Skeletal muscle tissue (tissue), 3 donors: ENCODE measurements at regions not wholly inside any gene's neighbourhood (a gene's known extent, or its start where the extent isn't known, plus 50 kb on each side); places are given as distances from the start of the nearest gene placed in this dataset.

Experiments
- H3K27ac ChIP-seq: one replicate; pipeline ENCODE4 v1.7.0; 2013; ENCODE audit warnings: mild to moderate bottlenecking, low read depth, low read length, inconsistent platforms
- H3K27me3 ChIP-seq, 3 donors: one replicate each; pipeline ENCODE4 v1.7.0; 2013; ENCODE audit warnings: low read length in 3 of 3; ENCODE audit not compliant: control insufficient read depth in 3 of 3, insufficient read depth in 3 of 3
- H3K36me3 ChIP-seq, 3 donors: one replicate each; pipeline ENCODE4 v1.7.0; 2013; ENCODE audit warnings: low read length in 3 of 3; ENCODE audit not compliant: control insufficient read depth in 3 of 3, insufficient read depth in 3 of 3
- H3K4me1 ChIP-seq, 3 donors: one replicate each; pipeline ENCODE4 v1.7.0; 2013; ENCODE audit warnings: low read length in 3 of 3, mild to moderate bottlenecking in 3 of 3; ENCODE audit not compliant: control insufficient read depth in 3 of 3, insufficient read depth in 3 of 3
- H3K4me3 ChIP-seq, 3 donors: one replicate each; pipeline ENCODE4 v1.7.0; 2013; ENCODE audit warnings: low read length in 3 of 3
- H3K9ac ChIP-seq, 3 donors: one replicate each; pipeline ENCODE4 v1.7.0; 2013; ENCODE audit warnings: low read length in 3 of 3, mild to moderate bottlenecking in 3 of 3, moderate library complexity in 2 of 3, low read depth in 1 of 3
- H3K9me3 ChIP-seq, 3 donors: one replicate each; pipeline ENCODE4 v1.7.0; 2013; ENCODE audit warnings: low read length in 3 of 3; ENCODE audit not compliant: control insufficient read depth in 3 of 3
- donor health status: Osteomylitis.

DNA sequence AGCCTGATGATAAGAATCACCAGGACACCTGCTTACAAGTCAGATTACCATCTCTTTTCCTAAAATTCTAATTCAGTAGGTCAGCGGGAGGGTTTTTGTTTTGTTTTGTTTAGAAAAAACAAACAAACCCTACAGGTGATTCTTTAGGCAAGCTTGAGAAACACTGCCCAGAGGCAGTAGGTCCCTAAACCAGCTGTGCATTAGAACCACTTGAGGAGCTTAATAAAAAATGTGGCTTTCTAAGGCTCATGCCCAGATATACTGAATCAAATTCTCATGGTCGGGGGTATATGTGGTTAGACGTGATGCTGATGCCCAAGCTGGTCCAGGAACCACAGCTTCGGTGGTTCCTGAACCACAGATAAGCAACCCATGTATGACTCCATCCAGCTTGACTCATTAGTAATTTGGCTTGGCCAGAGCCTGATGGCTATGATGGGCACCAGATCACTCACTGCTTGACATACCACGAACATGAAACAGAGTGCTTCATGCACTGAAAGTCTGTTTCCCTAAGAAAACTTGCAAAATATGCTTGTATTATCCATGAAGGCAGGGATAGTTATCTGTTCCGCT, 338.1 kb upstream of the F9 start:
- Histone ChIP-seq H3K9ac (no peak overlapping the region), H3K4me3 (no peak overlapping the region), H3K27me3 (no peaks in the 10 kb centered on the region), H3K36me3 (no peaks in the 10 kb centered on the region), H3K9me3 (no peaks in the 10 kb centered on the region), H3K27ac (no peak overlapping the region), H3K4me1 (peaks cover 0 to 10% (median 5%) of the 10 kb centered on the region in 3 donors)

DNA sequence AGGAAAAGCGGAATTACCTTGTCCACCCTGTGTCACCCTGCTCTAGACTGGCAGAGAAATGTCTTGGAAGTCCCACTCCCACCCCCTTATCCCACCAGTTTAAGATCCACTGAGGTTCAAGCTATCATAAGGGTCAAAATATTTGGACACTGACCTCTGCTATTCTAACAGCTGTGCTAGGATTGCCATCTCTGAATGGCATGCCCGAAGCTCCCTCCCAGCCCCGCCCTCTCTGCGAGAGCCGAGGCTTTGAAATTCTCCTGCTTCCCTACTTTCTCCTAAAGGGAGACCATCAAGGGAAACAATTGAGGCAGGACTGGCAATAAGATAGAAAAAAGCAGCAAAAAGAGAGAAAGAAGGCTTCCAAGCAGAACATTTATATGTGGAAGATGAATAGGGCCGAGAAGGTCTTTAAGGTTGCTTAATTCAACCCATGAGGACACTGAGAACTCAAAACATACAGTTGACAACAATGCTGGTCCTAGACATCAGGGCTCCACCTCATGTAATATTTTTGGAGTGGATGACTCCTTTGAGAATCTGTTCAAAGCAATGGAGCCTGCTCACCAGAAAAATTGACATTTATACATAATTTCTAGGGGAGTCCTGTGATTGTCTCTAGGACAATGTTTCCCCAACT, 338.7 kb upstream of the F9 start:
- Histone ChIP-seq H3K4me3 (no peak overlapping the region), H3K4me1 (peaks cover 0 to 10% (median 5%) of the 10 kb centered on the region in 3 donors), H3K27me3 (no peaks in the 10 kb centered on the region), H3K9me3 (no peaks in the 10 kb centered on the region), H3K27ac (no peak overlapping the region), H3K9ac (no peak overlapping the region), H3K36me3 (no peaks in the 10 kb centered on the region)

DNA sequence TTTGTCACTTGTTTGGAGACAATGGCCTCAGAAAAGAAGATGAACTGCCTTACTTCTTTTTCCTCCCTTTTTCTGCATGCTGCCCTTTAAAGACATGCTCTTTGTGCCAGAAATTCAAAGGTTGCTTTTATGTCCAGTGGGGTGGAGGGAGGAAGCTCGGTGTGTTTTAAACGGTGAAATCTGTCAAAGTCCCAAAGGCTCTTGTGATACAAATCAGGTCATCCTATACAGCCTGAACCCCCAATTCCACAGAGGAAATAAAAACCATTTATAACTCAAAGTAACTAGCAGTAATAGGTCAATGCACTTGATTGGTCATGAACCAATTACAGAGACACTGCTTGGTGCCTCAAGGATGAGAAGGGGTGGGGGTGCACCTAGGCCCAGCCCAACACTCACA, 339.3 kb upstream of the F9 start:
- H3K9ac ChIP-seq: no peak overlapping the region
- no peak overlapping the region for H3K27ac ChIP-seq
- H3K36me3 ChIP-seq: no peaks in the 10 kb centered on the region
- H3K9me3 ChIP-seq: no peaks in the 10 kb centered on the region
- H3K27me3 ChIP-seq: no peaks in the 10 kb centered on the region
- H3K4me3 ChIP-seq: no peak overlapping the region
- H3K4me1 ChIP-seq: peaks cover 0 to 11% (median 5%) of the 10 kb centered on the region in 3 donors

DNA sequence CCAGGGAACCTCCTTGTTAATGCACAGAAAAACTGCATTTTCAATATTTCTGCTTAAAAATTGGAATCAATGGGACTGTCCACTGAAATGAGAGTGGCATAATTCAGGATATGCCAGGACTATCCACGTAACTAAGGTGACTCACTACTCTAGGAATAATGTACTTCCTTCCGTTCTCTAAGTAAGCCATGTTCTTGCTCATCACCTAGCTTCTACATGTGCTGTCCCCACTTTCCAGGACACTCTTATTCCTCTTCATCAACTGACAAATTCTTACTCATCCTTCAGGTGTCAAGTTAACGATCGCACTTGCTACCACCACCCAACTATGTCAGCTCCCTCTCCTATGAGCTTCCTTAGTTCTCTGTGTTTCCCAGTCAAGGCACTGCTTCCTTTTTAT, 342.8 kb upstream of the F9 start:
- H3K9me3 ChIP-seq: no peaks in the 10 kb centered on the region
- H3K4me3 ChIP-seq: no peak overlapping the region
- no peaks in the 10 kb centered on the region for H3K36me3 ChIP-seq
- no peak overlapping the region for H3K27ac ChIP-seq
- peaks cover 0 to 7% (median 5%) of the 10 kb centered on the region in 3 donors for H3K4me1 ChIP-seq
- no peaks in the 10 kb centered on the region for H3K27me3 ChIP-seq
- no peak overlapping the region for H3K9ac ChIP-seq

DNA sequence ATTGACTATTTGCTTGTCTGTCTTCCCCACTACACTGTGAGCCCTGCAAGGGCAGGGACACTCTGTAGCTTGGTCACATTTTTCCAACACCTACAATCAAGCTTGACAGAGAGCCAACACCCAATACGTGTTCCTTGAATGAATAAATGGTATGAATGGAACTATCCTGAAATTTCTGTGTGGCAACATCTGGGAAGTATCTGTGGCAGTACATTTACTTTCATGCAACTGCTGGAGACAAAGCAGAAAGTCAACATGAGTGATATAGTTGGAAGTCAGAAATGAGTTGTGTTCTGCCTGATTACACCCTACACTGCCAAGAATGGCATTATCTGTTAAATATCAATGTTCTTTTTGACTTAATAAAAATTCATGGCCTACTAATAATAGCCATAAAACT, 343.5 kb upstream of the F9 start:
- Histone ChIP-seq H3K4me3 (no peak overlapping the region), H3K9ac (no peak overlapping the region), H3K27me3 (no peaks in the 10 kb centered on the region), H3K36me3 (no peaks in the 10 kb centered on the region), H3K9me3 (no peaks in the 10 kb centered on the region), H3K4me1 (peaks cover 0 to 6% (median 5%) of the 10 kb centered on the region in 3 donors), H3K27ac (no peak overlapping the region)

DNA sequence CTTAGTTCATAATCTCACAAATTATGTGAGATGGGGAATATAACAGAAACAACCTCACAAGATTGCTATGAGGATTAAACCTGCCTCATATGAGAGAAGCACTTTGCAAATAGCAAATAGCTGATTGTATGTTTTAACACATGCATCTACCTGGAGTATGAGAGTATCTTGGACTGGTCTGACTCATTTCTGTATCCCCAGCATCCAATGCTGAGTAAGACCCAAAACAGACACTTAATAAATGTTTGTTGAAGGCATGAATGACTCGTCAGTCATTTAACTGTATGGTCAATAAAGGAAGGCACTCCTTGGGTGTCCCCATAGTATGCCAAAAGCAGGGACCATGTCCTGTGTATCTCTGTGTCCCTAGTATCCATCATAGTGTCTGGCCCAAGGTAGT, 350.9 kb upstream of the F9 start:
- Histone ChIP-seq H3K9ac (no peak overlapping the region), H3K27ac (no peak overlapping the region), H3K9me3 (no peaks in the 10 kb centered on the region), H3K27me3 (no peaks in the 10 kb centered on the region), H3K36me3 (no peaks in the 10 kb centered on the region), H3K4me1 (no peaks in the 10 kb centered on the region), H3K4me3 (no peak overlapping the region)

DNA sequence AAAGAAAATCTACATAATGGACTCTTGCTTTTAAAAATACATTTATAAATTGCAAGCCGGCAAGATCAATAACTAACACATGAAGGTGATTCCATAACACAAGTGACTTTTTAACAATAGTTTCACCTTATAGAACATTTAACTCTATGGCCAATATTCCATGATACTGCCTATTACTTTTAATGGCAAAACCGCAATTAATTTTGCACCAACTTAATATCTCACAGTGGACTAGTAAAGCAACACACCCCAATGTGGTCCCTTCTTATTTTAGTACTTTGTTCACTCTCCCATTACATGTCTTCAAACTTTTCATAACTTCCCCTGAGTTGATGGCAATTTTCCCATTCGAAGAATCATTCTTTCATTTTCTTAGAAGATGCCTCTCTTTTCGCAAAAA, 351.6 kb upstream of the F9 start:
- Histone ChIP-seq H3K9ac (no peak overlapping the region), H3K4me1 (no peaks in the 10 kb centered on the region), H3K27me3 (no peaks in the 10 kb centered on the region), H3K27ac (no peak overlapping the region), H3K36me3 (no peaks in the 10 kb centered on the region), H3K4me3 (no peak overlapping the region), H3K9me3 (no peaks in the 10 kb centered on the region)

DNA sequence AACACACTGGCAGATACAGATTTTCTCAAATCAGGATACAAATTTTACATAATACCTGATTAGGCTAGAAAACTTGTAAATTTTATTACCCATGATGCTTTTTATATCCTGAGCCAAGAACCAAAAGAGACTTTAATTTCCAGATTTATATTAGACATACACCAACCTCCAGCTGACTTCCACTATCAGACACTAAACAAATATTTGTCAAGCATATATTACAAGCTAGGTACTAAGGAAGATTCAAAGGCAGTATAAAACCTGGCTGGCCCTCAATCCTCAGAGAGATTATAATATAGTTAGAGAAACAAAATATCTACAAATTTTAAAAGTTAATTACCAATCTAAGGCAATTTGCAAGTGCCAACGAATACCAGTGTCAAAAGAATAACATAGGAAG, 357.8 kb upstream of the F9 start:
- Histone ChIP-seq H3K36me3 (no peaks in the 10 kb centered on the region), H3K9ac (no peak overlapping the region), H3K4me3 (no peak overlapping the region), H3K27me3 (no peaks in the 10 kb centered on the region), H3K4me1 (peaks cover 0 to 7% (median 4%) of the 10 kb centered on the region in 3 donors), H3K27ac (no peak overlapping the region), H3K9me3 (no peaks in the 10 kb centered on the region)

DNA sequence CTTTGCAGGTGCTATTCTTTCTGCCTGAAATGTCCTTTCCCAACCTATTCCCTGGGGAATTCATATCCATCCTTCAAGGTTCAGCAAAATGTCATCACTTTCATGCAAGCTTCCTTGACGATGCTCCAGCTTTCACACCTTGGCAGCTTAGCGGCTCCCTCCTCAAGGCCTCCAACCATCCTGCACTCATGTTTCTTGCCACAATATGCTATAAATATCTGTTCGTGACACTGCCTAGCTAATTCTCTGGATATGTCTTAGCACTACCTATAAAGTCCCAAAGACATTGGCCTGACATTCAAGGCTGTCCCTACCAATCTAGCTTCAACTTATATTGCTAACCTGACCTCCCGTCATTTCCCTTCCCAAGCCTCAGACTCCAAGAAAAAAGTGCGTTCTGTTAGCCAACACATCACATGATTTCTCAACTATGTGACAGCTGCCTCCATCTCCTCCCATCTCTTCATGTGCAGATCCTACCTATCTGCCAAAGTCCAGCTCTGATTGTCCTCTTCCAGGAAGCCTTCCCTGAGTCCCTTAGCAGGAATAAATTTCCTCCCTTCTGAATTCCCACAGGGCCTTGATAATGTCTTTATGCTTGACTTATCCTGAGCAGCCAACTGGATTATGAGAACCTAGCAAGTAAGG, 359.9 kb upstream of the F9 start:
- Histone ChIP-seq H3K9ac (no peak overlapping the region), H3K4me3 (no peak overlapping the region), H3K27me3 (no peaks in the 10 kb centered on the region), H3K4me1 (peaks cover 0 to 7% (median 4%) of the 10 kb centered on the region in 3 donors), H3K27ac (no peak overlapping the region), H3K9me3 (no peaks in the 10 kb centered on the region), H3K36me3 (no peaks in the 10 kb centered on the region)

DNA sequence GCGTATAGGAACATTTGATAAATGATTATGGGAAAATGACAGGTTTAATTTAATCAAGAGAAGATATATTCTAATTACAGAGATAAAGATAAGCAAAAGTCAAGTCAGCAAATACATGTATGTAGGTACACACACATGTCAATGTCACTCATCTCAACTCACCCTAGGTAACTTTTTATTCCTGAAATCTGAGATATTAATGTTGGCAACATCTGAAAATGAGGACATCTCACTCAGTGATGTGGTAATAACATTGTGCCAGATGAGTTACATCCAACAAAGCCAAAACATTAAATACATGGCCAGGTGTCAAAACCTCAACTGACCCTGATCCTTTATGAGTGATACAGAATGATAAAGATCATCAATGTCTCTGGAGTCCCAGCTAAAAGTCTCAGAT, 363.3 kb upstream of the F9 start:
- no peaks in the 10 kb centered on the region for H3K36me3 ChIP-seq
- no peak overlapping the region for H3K27ac ChIP-seq
- H3K4me3 ChIP-seq: no peak overlapping the region
- peaks cover 0 to 5% (median 2%) of the 10 kb centered on the region in 3 donors for H3K4me1 ChIP-seq
- no peaks in the 10 kb centered on the region for H3K27me3 ChIP-seq
- H3K9me3 ChIP-seq: no peaks in the 10 kb centered on the region
- H3K9ac ChIP-seq: no peak overlapping the region
